Suprapubic skin (tissue), 4 donors: ENCODE measurements at regions not wholly inside any gene's neighbourhood (a gene's known extent, or its start where the extent isn't known, plus 50 kb on each side); places are given as distances from the start of the nearest gene placed in this dataset.

Source experiments
- DNase-seq, 2 donors: peaks; one replicate each; pipeline ENCODE4 v3.0.0-alpha.2; 2019; ENCODE audit warnings: low spot score in 2 of 2
- H3K27ac ChIP-seq: fragments of 200-600 bp; sonication (generic); one replicate; pipeline ENCODE4 v1.5.1; 2019
- H3K27me3 ChIP-seq: fragments of 200-600 bp; sonication (generic); one replicate; pipeline ENCODE4 v1.5.1; 2019
- H3K36me3 ChIP-seq: fragments of 200-600 bp; sonication (generic); one replicate; pipeline ENCODE4 v1.5.1; 2019
- H3K4me1 ChIP-seq: fragments of 200-600 bp; sonication (generic); one replicate; pipeline ENCODE4 v1.5.1; 2019
- H3K4me3 ChIP-seq: fragments of 200-600 bp; sonication (generic); one replicate; pipeline ENCODE4 v1.5.1; 2019; ENCODE audit warnings: mild to moderate bottlenecking
- H3K9me3 ChIP-seq: fragments of 200-600 bp; sonication (generic); one replicate; pipeline ENCODE4 v1.5.1; 2019
- CTCF ChIP-seq, 2 donors: fragments of 200-600 bp in 1 of 2; fragments of 450-650 bp in 1 of 2; sonication (generic) in 1 of 2; IDR thresholded peaks; one replicate each; pipeline ENCODE4 v1.5.1; 2016 to 2019; ENCODE audit warnings: antibody characterized with exemption in 2 of 2, mild to moderate bottlenecking in 1 of 2, moderate library complexity in 1 of 2
- EP300 ChIP-seq: sonication (generic); formaldehyde crosslinking; IDR thresholded peaks from one replicate; pipeline ENCODE4 v1.6.1; 2017; ENCODE audit warnings: antibody characterized with exemption
- POLR2A ChIP-seq, 2 donors: fragments of 450-650 bp; IDR thresholded peaks; one replicate each; pipeline ENCODE4 v1.6.1; 2017; ENCODE audit warnings: antibody characterized with exemption in 2 of 2, mild to moderate bottlenecking in 2 of 2, moderate library complexity in 2 of 2
- POLR2AphosphoS5 ChIP-seq, 3 donors: sonication (generic); formaldehyde crosslinking; IDR thresholded peaks; one replicate each; pipeline ENCODE4 v1.6.1; 2017; ENCODE audit warnings: antibody characterized with exemption in 3 of 3
- WGBS: methylation state at CpG from one replicate; pipeline ENCODE4 v1.1.5; 2018; 5-methylcytosine and 5-hydroxymethylcytosine counted together

GRCh38 chr9:26565118-26565517 is 327.5 kb downstream of the CAAP1 start:
- no peak overlapping the region for H3K27ac ChIP-seq
- H3K9me3 ChIP-seq = no peaks in the 10 kb centered on the region
- TF ChIP-seq POLR2A (IDR thresholded peaks at IDR 0.05) (no peak), EP300 (no peak), CTCF (IDR thresholded peaks at IDR 0.05) (no peak), POLR2AphosphoS5 (IDR thresholded peaks at IDR 0.05) (no peak)
- DNase-seq = no peak
- H3K27me3 ChIP-seq = no peaks in the 10 kb centered on the region
- H3K36me3 ChIP-seq = no peaks in the 10 kb centered on the region
- WGBS = 62% methylated on average over 2 of the region's 2 CpGs
- H3K4me1 ChIP-seq = no peaks in the 10 kb centered on the region
- no peak overlapping the region for H3K4me3 ChIP-seq

- no peak for DNase-seq
- Histone ChIP-seq H3K4me1 (no peaks in the 10 kb centered on the region), H3K36me3 (no peaks in the 10 kb centered on the region), H3K27me3 (no peaks in the 10 kb centered on the region), H3K4me3 (no peak overlapping the region), H3K9me3 (no peaks in the 10 kb centered on the region), H3K27ac (no peak overlapping the region)
- 78% methylated on average over 1 of the region's 1 CpG for WGBS
- TF ChIP-seq POLR2A (IDR thresholded peaks at IDR 0.05) (no peak), EP300 (no peak), POLR2AphosphoS5 (IDR thresholded peaks at IDR 0.05) (no peak), CTCF (IDR thresholded peaks at IDR 0.05) (no peak)
Observed at GRCh38 chr9:26562338-26562737, 330.3 kb downstream of the CAAP1 start.

GRCh38 chr9:26561928-26562327 is 330.7 kb downstream of the CAAP1 start:
- WGBS = 86% methylated on average over 3 of the region's 3 CpGs
- no peak overlapping the region for H3K4me3 ChIP-seq
- no peaks in the 10 kb centered on the region for H3K27me3 ChIP-seq
- H3K36me3 ChIP-seq = no peaks in the 10 kb centered on the region
- H3K4me1 ChIP-seq = no peaks in the 10 kb centered on the region
- TF ChIP-seq EP300 = no peak
- TF ChIP-seq POLR2AphosphoS5 (IDR thresholded peaks at IDR 0.05) = no peak
- TF ChIP-seq CTCF (IDR thresholded peaks at IDR 0.05) = no peak
- no peak for TF ChIP-seq POLR2A (IDR thresholded peaks at IDR 0.05)
- H3K9me3 ChIP-seq = no peaks in the 10 kb centered on the region
- H3K27ac ChIP-seq = no peak overlapping the region
- no peak for DNase-seq

GRCh38 chr9:26559506-26559905 is 333.1 kb downstream of the CAAP1 start:
- TF ChIP-seq CTCF (IDR thresholded peaks at IDR 0.05) (no peak), POLR2A (IDR thresholded peaks at IDR 0.05) (no peak), EP300 (no peak), POLR2AphosphoS5 (IDR thresholded peaks at IDR 0.05) (no peak)
- H3K27ac ChIP-seq = no peak overlapping the region
- H3K4me1 ChIP-seq = no peaks in the 10 kb centered on the region
- no peaks in the 10 kb centered on the region for H3K9me3 ChIP-seq
- DNase-seq = no peak
- no peaks in the 10 kb centered on the region for H3K27me3 ChIP-seq
- no peak overlapping the region for H3K4me3 ChIP-seq
- H3K36me3 ChIP-seq = no peaks in the 10 kb centered on the region
- 85% methylated on average over 3 of the region's 3 CpGs for WGBS

GRCh38 chr9:26551971-26552370 is 340.6 kb downstream of the CAAP1 start:
- TF ChIP-seq CTCF (IDR thresholded peaks at IDR 0.05) = no peak
- no peak for DNase-seq
- H3K27me3 ChIP-seq = no peaks in the 10 kb centered on the region
- H3K9me3 ChIP-seq = no peaks in the 10 kb centered on the region
- H3K27ac ChIP-seq = no peak overlapping the region
- H3K36me3 ChIP-seq = no peaks in the 10 kb centered on the region
- no peak overlapping the region for H3K4me3 ChIP-seq
- no peaks in the 10 kb centered on the region for H3K4me1 ChIP-seq
